ENCODE measurements at regions not wholly inside any gene's neighbourhood (a gene's known extent, or its start where the extent isn't known, plus 50 kb on each side); places are given as distances from the start of the nearest gene placed in this dataset.
"Not testable (repeated sequence)": the region's sequence is repeated elsewhere in the genome, so short reads cannot be mapped to it uniquely, and the experiment has no call there.

DNA sequence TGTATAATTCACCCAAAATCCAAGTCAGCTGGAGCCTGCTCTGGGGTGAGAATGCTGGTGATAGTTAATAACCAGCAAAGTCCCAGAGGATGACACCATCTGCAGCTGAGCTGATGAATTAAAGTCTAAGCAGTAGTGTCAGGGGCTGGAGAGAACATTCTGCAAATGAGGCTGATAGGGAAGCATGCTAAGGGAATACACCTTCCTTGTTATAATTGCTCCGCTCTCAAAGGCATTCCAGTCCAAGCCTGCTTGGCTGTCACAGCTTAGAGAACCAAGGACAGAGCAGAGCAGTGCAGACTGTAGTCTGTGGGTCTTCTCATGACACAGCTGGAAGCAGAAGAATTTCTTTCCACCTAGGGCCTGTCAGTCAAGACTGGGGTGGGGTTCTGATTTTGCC is 283.1 kb downstream of the SIPA1L2 start:
- no peak for DNase-seq (ENCODE audit: low spot score)

DNA sequence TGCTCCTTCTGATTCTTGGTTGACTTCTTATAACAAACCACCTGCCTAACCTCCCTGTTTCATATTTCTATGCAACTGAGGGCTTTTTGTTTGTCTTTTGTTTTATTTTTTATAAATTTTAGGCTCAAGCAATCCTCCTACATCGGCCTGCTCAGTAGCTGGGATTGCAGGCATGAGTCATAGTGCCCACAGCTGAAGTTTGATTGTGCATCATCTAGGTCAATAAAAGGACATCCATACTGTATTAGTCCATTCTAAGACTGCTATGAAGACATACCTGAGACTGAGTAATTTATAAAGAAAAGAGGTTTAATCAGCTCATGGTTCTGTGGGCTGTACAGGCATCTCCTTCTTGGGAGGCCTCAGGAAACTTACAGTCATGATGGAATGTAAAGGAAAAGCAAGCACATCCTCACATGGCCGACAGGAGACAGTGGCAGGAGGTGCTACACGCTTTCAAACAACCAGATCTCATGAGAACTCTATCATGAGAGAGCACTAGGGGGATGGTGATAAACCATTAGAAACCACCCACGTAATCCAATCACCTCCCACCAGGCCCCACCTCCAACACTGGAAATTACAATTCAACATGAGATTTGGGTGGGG is 285.0 kb downstream of the SIPA1L2 start:
- no peak for DNase-seq (ENCODE audit: low spot score)

DNA sequence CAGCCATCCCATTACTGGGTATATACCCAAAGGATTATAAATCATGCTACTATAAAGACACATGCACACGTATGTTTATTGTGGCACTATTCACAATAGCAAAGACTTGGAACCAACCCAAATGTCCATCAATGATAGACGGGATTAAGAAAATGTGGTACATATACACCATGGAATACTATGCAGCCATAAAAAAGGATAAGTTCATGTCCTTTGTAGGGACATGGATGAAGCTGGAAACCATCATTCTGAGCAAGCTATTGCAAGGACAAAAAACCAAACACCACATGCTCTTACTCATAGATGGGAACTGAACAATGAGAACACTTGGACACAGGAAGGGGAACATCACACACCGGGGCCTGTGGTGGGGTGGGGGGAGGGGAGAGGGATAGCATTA is 285.7 kb downstream of the SIPA1L2 start:
- DNase-seq (ENCODE audit: low spot score): not testable (repeated sequence)

DNA sequence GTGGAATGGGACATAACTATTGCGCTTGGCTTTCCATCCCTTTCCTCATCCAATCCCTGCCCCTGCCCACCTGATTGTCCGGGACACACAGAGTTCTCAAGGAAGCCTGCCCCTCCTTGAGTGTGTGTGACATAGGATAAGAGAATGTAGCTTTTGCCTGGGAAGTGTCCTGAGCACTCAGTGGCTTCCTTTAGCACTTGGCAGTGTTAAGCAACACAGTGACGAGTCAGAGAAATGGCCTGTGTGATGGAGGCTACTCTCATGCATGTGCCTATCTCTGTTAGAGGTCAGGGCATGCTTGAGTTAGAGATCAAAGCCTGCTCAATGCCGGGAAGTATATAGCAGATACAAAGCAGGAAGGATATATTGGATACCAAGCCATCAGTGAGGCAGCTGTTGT is 289.5 kb downstream of the SIPA1L2 start:
- DNase-seq (ENCODE audit: low spot score): no peak

GRCh38 chr1:232339073-232339472 is 290.9 kb downstream of the SIPA1L2 start:
- DNase-seq (ENCODE audit: low spot score): no peak

- DNase-seq (ENCODE audit: low spot score): no peak
Measured at GRCh38 chr1:232335741-232336293, 294.1 kb downstream of the SIPA1L2 start.

DNA sequence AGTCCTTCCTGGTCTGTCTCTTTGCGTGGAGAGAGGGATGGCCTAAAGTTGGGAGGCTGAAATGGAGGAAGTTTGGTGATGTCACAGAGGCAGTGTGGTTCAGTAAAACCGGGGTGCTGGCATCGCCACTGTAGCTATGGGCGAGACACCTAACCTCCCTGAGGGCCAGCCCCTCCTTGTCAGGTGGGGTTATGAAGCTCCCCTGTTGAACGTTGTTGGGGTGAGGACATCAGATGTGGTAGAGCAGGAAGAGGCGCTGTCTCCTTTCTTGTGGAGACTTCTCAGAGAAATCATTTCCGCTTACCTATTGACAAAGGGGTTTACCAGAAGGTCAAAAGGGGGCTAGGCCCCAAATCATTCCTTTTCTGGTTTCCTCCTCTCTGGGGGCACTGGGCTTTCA is 294.7 kb downstream of the SIPA1L2 start:
- DNase-seq (ENCODE audit: low spot score): no peak

DNA sequence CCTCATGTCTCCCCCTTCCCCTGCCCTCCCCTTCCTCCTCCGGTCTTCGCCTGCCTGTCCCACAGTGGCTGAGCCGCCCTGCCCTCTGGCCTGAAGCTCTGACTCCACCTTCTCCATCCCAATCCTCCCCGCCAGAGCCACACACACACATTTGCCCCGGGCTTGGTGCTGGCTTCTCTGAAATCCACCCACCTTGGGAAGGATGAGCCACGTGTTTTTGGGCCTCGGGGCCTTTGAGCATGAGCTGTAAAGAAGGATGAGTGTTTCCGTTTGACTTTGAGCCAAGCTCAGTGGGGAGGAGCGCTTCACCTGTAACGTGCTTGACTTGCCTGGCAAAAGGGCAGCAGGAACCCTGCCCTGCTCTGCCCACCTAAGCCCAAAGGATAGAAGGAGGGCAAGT is 295.1 kb downstream of the SIPA1L2 start:
- no peak for DNase-seq (ENCODE audit: low spot score)

DNA sequence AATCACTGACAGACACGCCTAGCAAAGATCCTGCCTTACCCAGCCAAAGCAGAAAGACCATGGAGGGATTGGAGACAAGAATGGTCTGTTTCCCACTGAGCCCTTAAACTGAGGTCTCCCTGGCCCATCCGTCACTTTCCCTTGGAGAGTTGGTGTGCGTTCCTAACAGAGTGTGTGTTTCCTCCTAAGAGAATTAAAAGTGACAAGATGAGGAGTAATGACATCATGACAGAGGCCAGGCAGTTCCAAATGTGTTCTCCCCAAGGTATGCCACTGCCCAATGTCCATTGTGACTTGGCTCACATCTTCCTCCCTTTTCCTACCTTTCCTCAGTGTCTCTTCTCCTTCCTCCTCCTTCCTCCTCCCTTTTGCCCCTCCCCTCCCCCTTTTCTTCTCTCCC is 295.7 kb downstream of the SIPA1L2 start:
- no peak for DNase-seq (ENCODE audit: low spot score)

DNA sequence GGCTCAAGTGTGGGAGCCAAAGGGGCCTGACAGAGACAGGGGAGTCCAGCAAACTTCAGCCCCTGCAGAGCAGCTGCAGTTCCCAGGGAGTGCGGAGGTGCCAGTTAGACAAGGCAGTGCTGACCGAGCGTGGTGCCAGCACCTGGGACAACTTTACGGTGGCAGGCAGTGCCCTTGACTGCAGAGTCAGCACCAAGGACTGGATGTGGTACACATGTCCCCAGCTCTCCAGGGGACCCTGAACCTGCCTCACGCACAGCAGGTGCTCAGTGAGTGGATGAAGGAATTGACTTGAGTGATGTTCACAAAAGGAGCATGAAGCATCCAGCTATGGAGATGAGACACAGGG is 296.5 kb downstream of the SIPA1L2 start:
- no peak for DNase-seq (ENCODE audit: low spot score)

DNA sequence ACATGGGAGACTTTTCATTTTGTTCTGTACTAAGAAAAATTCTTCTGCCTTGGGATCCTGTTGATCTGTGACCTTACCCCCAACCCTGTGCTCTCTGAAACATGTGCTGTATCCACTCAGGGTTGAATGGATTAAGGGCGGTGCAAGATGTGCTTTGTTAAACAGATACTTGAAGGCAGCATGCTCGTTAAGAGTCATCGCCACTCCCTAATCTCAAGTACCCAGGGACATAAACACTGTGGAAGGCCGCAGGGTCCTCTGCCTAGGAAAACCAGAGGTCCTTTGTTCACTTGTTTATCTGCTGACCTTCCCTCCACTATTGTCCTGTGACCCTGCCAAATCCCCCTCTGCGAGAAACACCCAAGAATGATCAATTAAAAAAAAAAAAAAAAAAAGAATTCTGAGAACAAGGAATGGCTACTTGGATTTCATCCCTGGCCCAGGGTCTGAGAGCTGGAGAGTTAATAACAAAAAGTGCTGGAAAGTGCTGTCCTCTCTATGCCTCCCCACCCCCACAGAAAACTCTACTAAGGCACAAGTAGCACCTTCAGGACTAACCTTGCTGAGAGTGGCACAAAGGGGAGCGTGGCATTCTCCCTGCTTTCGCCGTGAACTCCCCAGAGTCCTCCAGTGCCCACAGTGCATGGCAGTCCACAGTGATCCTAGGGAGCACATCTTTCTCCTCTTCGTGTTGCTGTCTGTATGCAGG is 297.1 kb downstream of the SIPA1L2 start:
- not testable (repeated sequence) for DNase-seq (ENCODE audit: low spot score)

GRCh38 chr1:232329103-232329813 is 300.7 kb downstream of the SIPA1L2 start:
- no peak for DNase-seq (ENCODE audit: low spot score)

GRCh38 chr1:232328486-232329102 is 301.3 kb downstream of the SIPA1L2 start:
- no peak for DNase-seq (ENCODE audit: low spot score)

- DNase-seq (ENCODE audit: low spot score): no peak
Measured at GRCh38 chr1:232327899-232328298, 302.0 kb downstream of the SIPA1L2 start.

DNA sequence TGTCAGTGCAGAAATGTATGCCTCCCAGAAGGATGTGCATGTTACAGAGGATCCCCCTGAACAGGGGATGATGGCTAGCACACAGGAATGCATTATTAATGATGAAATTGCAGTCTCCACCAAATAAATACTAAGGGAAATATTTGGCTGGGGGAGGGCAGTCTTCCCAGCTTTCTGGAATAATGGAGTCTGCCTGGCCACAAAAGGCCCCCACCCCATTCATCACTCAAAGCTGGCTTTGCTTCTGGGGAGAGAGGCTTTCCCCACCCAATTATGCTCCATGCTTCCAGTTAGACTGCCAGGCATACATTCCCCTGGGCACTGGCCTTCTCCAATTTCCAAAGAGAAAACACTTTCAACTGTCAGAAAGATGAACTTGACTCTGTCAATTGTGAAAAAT is 302.7 kb downstream of the SIPA1L2 start:
- no peak for DNase-seq (ENCODE audit: low spot score)

- DNase-seq (ENCODE audit: low spot score): no peak
Measured at GRCh38 chr1:232322162-232322734, 307.7 kb downstream of the SIPA1L2 start.

DNA sequence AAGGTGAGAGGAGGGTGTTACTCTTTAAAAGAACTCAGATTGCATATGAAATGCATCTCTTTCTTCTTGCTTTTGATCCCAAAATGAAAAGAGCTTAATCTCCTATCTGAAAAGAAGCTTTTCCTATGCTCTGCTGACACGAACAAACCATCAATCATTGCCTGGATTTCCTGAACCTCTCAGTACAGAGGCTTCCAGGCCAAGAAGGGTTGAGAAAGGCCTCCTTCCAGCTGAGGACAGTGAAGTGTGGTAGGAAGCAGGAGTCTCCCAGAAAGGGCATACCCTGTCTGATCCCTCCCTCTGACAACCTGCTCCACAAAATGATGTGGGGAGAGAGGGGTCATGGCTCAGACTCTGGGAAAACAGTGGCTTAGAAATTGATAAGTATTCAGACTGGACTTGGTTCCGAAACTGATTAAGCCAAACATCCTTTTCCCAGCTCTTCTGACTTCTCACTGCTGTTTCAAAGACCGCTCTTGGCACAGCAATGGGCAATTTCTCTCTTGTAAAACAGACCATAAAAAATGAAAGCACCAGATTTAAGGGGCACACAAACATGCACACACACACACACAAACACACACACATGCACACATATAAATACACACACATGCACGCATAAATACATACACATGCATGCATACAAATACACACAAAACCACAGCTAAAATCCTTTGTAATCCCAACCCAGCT is 310.3 kb downstream of the SIPA1L2 start:
- DNase-seq (ENCODE audit: low spot score): no peak

- no peak for DNase-seq (ENCODE audit: low spot score)
Measured at GRCh38 chr1:232319072-232319471, 310.9 kb downstream of the SIPA1L2 start.

DNA sequence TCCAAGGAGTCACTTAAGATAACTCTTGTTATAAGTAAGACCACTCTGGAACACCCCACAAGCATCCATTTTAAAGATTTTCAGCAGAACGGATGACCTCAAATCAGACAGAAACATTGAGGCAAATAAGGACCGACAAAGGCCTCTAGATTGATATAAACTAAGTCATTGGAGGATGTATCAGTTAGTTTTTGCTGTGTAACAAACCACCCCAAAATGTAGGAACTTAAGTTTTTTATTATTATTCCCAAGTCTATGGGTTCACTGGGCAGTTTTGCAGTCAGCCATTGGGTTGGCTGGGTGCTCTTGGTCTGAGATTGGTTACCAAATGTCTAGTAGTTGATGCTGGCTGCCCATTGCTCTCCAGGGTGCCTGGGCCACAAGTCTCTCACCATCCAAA is 311.8 kb downstream of the SIPA1L2 start:
- no peak for DNase-seq (ENCODE audit: low spot score)

- no peak for DNase-seq (ENCODE audit: low spot score)
Measured at GRCh38 chr1:232317350-232317749, 312.6 kb downstream of the SIPA1L2 start.

DNA sequence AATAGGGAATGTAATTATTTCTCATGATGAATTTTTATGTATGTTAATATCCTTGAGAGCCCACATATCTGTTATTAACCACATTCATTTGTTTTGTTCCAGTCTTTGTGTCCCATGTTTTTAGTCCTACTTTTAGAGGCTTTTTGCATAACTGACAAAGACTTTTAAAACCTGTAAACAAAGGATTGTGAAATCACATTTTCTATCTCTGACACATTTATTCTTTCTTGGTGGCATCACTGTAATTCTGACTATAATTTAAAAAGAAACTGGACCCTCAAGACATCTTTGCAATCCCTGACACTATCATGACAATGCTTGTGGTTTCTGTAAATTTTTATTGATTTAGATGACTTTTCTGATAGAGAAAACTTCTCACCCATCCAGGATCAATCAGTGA is 313.1 kb downstream of the SIPA1L2 start:
- no peak for DNase-seq (ENCODE audit: low spot score)

- DNase-seq (ENCODE audit: low spot score): not testable (repeated sequence)
Measured at GRCh38 chr1:232313876-232314275, 316.1 kb downstream of the SIPA1L2 start.
